Bone marrow (tissue), 2 donors: ENCODE measurements at regions not wholly inside any gene's neighbourhood (a gene's known extent, or its start where the extent isn't known, plus 50 kb on each side); places are given as distances from the start of the nearest gene placed in this dataset.
"Not testable (repeated sequence)": the region's sequence is repeated elsewhere in the genome, so short reads cannot be mapped to it uniquely, and the experiment has no call there.

ENCODE experiments used
- DNase-seq, 2 donors: peaks; one replicate each; lab custom pipeline; 2025; lab: John Stamatoyannopoulos, UW

DNA sequence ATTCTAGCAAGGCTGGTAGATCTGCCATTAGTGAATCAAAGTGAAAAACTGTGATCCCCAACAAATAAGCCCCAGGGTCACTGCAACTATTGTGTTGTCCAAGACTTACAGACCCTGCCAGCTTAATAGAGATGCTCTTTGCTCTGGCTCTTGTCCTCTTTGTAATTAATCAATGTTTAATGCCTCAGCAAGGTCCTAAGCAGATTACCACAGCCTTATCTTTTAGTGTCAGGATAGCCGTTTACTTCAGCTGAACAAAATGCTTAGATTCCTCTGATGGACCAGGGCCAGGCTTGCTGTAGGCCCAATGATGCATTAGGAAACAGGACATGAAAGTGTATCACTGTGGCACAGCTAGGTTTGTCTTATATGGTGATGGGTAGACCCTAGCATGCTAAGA, 353.3 kb downstream of the HACE1 start:
- no peak for DNase-seq

DNA sequence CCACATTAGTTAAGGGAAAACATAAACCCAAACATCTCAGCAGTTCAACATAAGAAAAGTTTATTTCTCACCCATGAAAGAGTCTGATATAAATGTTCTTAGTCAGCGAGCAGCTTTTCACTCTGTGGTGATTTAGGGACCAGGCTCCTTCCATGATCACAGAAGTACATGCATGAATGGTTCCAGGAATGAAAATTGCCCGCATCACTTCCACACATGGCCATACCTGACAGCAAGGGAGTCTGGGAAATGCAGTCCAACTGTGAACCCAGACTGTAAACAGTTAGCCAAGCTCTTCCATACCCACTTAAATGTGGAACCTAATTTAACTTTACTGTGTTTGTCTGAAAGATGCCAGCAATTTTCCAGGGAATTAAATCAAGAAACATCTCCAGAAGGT, 353.9 kb downstream of the HACE1 start:
- no peak for DNase-seq

DNA sequence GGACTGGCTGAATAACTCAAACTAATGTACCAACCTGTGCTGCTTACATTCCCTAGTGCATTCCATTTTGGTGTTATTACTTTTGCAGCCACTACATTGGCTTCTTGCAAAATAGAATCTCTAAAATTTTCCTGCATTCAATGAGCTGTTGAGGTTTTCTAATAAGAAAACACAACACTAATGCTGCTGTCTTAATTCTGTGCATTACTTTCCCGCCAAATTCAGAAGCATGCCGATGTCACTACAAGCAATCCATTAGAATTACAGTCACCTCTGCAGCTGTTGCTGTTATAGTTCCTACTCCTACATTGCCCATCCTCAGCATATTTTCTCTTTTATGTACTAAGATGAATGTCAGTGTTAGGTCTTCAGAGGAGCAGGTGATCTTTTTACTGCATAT, 359.5 kb downstream of the HACE1 start:
- DNase-seq = no peak

- no peak for DNase-seq
Measured at GRCh38 chr6:104486035-104486434, 373.7 kb downstream of the HACE1 start.

DNA sequence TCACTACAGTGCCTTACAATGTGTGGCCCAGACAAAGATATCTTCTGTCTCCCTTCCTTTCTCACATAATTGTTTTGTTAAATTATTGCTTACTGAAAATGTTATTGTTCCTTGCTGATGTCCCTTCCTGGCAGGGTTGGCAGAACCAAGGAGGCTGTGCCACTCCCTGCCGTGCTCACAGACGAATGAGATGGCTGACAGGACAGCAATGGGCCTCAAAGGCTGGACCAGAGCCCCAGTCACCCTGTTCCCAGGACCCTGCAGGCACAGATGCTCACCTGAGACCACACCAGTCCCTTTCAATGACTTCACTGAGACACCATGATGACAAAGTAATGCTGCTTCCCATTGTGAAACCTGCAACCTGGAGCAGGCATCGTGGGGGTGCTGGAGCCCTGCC, 375.1 kb downstream of the HACE1 start:
- DNase-seq = no peak

- DNase-seq = no peak
Measured at GRCh38 chr6:104484191-104484590, 375.5 kb downstream of the HACE1 start.

- no peak for DNase-seq
Measured at GRCh38 chr6:104483225-104483834, 376.4 kb downstream of the HACE1 start.

GRCh38 chr6:104477569-104477968, 382.1 kb downstream of the HACE1 start:
- DNase-seq = no peak

- no peak for DNase-seq
Measured at GRCh38 chr6:104473021-104473429, 386.7 kb downstream of the HACE1 start.

GRCh38 chr6:104472021-104472901, 387.5 kb downstream of the HACE1 start:
- no peak for DNase-seq

DNA sequence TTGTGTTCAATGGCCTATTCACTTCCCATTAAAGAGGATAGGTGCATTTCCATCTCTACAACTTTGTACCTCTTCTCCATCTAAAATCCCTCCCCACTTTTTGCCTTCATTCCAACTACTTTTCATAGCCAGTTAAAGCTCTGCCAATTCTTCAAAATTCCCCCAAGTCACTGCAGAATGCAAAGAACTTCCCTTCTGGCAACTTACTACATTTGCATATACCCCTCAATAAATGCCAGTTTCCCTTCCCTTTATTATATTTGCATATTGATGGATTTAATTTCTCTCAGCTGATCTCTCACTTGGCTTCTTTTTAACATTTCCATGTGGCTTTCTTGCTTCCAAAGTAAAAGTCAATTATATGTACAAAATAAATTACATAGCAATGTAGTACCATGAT, 393.4 kb downstream of the HACE1 start:
- no peak for DNase-seq

- DNase-seq = no peak
Measured at GRCh38 chr6:104462811-104463599, 396.7 kb downstream of the HACE1 start.

DNA sequence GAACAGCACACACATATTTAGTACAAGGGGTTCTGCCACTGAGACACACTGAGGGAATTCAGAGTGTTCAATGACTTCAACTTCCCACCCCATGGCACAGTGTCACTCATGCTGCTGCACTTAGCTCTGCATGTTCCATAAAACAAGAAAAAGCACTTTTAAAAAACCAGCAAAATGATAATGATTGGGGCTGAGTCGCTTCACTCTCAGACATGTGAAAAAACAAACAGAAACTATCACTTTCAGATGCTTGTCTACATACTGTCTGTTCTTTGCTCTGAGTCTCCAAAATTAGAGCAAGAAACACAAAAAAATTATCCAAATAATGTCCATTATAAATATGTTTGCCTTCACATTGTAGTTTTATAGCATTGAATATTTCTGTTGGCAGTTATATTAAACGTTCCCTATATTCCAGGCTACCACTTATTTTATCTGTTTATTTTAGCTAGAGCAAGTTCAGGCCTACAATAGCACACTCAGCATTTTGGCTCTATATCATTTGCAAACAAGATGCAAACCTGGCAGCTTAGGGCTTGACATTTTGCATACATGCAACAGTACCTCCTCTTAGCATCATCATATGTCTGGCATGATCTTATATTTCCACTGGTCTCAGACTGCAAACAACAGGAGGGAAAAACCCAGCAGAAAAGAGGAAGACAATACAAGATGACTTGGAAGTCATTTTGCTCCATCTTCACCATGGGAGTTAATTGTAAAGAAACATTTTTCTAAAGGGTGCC, 398.8 kb downstream of the HACE1 start:
- no peak for DNase-seq

DNA sequence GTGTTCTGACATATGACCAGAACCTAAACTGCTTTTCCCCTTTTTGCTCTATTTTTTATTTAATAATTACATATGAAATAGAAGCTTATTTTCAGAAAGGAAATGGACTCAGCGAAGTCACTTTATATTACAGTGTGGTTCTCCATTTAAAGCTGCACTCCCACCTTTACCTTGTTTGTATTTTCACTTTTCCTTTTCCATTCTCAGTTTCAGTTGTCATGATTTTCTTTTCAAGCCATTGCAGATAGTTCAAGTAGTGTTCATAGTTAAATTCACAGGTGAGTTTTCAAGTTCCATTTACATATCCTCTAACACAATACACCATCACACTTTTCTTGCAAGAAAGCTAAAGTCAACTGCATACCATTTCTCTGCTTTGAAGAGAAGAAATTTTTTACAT, 400.2 kb downstream of the HACE1 start:
- no peak for DNase-seq

- DNase-seq = no peak
Measured at GRCh38 chr6:104449918-104450317, 409.8 kb downstream of the HACE1 start.

DNA sequence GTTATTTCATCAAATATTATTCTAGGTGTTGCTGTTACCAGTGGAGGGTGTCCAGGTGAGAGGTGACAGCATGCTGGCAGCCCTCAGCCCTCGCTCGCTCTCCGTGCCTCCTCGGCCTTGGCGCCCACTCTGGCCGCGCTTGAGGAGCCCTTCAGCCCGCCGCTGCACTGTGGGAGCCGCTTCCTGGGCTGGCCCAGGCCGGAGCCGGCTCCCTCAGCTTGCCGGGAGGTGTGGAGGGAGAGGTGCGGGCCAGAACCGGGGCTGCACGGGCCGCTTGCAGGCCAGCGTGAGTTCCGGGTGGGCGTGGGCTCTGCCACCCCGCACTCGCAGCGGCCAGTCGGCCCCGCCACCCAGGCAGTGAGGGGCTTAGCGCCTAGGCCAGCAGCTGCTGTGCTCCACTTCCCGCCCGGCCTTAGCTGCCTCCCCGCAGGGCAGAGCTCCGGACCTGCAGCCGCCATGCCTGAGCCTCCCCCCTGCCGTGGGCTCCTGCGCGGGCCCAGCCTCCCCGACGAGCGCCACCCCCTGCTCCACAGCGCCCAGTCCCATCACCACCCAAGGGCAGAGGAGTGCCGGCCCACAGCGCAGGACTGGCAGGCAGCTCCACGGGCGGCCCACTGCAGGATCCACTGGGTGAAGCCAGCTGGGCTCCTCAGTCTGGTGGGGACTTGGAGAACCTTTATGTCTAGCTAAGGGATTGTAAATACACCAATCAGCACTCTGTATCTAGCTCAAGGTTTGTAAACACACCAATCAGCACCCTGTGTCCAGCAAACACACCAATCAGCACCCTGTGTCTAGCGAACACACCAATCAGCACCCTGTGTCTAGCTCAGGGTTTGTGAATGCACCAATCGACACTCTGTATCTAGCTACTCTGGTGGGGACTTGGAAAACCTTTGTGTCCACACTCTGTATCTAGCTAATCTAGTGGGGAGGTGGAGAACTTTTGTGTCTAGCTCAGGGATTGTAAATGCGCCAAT, 413.3 kb downstream of the HACE1 start:
- DNase-seq = not testable (repeated sequence)

DNA sequence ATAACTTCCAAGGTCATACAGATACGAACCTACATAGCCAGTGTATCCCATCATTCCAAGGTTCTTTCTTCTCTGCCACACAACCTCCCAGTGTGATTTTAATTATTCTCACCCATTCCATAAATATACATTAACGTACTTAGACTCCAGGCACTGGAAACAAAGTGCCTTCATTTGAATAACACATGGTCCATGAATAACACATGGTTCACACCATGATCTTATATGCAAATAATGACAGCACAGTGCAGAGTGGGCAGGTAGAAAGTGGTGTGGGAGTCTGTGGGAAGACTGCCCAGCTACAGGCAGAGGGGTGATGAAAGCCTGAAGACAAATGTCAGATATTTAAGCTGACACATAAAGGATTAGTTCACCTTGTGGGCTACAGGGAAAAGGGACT, 425.2 kb downstream of the HACE1 start:
- no peak for DNase-seq

DNA sequence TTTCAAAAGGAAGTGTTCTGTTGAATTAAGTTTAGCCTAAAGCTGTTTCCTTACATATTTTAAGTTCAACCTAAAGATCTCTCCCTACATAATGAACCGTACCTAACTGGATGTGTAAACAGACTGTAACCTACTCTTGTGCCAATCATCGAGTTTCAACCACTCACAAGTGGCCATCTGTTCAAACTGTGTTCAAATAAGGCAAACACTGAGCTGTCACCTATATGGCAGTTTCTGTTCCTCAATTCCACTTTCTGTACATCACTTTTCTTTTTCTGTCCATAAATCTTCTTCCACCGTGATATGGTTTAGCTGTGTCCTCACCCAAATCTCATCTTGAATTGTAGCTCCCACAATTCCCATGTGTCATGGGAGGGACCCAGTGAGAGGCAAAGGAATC, 428.6 kb downstream of the HACE1 start:
- DNase-seq = no peak

DNA sequence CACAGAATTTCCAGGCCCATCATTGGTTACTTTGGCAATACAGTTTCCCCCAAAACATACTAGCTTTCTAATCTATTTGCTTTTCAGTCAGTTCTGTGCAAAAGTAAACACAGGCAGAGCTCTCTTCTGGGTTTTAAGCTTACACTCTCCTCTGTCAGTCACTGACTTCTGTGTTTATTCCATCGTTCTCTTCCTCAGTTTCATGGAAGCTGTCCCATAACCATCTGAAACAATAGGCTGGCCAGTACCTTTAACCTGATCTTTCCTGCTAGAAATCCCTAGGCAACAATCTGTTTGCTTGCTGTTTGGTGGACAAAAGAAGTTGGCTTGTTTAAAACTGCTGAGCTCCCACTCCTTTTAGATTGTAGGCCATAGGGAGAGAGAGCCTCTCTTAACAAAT, 431.5 kb downstream of the HACE1 start:
- DNase-seq = no peak

DNA sequence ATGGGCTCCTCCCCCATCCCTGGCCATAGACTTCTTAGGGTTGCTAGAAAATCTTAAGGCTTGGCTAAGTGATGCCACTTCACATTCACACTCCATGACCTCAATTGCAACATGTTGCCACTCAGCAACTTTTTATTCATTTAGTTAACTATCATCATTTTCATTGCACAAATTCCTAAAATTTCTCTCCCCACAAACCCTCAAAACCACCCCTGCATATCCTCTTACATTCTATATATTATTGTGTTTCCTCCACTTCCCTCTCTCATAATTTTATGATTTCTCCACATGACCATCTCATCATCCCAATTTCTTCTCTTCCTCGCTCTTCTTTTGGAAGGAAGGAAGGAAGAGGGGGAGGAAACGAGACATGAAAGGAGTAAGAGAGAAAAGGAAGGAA, 436.0 kb downstream of the HACE1 start:
- no peak for DNase-seq

DNA sequence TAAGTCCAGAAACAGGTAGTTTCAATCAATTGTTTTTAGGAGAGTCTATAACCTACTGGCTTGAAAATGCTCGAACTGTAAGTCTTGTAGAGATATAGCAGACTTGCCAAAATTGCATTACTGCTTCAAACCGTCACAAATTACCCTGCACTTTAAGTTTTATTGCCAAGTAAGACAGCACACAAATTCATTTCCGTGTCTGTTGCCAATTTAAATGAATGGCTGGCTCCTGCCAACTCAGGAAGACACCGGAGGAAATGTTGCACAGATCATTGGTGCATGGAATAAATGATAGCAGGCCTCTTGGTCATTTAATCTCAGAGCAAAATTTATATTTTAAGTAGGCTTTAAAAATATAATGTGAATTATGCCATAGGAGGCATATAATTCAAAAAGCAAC, 438.1 kb downstream of the HACE1 start:
- DNase-seq = no peak
